Inflammatory macrophage treated with lipopolysaccharide for 1 hour (primary cell): ENCODE measurements at regions not wholly inside any gene's neighbourhood (a gene's known extent, or its start where the extent isn't known, plus 50 kb on each side); places are given as distances from the start of the nearest gene placed in this dataset.
"Not testable (repeated sequence)": the region's sequence is repeated elsewhere in the genome, so short reads cannot be mapped to it uniquely, and the experiment has no call there.

ENCODE experiments used
- DNase-seq, 2 donors: peaks; one replicate each; pipeline ENCODE4 v3.0.0-alpha.2; 2020 to 2022

- no peak for DNase-seq
These were observed 456.3 kb downstream of the HINT1 start for GRCh38 chr5:130708754-130709153.

GRCh38 chr5:130706696-130707095 is 458.4 kb downstream of the HINT1 start:
- DNase-seq = no peak

- no peak for DNase-seq
These were observed 459.7 kb downstream of the HINT1 start for GRCh38 chr5:130705368-130705767.

GRCh38 chr5:130693509-130693908 is 471.5 kb downstream of the HINT1 start:
- DNase-seq = no peak

DNA sequence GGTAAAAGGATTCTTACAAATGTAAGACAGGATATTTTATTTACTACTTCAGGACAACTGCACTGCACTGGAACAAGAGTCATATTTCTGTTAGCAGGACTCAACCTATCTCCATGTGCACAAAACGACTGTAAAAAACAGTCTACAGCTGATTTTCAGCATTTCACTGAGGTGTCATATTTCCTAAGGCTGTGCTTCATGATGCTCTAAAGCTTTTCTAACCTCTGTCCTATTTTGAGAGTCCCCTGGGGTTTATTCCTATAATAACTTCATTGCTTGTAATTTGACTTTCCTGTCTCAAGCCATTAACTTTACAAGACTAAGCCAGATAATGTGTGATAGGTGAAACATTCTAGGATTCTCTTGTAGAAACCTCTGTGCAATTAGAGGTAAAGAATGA is 472.3 kb downstream of the HINT1 start:
- DNase-seq = no peak

DNA sequence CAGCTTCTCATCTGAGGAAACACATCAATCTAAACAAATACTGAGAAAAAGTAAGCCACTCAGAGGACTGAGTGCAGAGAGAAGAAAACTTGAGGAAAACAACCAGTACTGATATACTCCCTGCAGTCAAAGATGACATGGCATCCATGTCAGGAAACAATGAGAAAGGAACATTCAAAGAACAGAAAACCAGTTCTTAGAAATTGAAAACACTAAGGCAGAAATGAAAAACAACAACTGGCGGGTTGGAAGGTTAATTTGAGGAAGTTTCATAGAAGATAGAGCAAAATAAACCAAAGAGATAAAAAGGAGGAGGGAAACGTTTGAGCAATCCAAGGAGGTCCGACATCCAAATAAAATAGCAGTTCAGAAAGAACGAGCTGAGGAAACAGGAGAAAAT is 475.2 kb downstream of the HINT1 start:
- no peak for DNase-seq

DNA sequence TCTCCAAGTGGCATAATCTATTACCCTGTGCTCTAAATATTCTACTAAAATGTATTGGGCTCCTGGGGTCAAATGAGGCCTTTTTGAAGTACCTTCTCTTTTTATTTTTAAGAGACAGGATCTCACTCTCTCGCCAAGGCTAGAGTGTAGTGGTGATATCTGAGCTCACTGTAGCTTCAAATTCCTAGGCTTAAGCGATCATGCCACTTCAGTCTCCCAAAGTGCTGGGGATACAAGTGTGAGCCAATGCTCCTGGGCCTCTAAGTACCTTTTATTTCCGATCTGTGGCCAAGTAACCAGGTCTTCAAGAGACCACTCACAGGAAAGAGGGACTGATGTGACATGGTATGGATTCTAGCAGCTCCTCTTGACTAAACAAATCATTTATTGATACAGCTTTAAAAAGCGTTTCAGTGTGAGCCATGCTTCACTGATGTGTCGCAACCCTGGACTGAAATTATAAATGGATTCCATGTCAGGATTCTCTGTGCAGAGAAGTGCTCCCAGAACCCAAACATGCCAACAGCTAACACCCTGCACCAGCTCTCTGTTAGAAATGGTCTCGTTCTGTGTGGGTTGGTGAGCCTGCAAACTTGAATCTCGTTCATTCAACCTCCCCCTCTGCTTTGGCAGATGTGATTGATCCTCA is 477.8 kb downstream of the HINT1 start:
- no peak for DNase-seq

DNA sequence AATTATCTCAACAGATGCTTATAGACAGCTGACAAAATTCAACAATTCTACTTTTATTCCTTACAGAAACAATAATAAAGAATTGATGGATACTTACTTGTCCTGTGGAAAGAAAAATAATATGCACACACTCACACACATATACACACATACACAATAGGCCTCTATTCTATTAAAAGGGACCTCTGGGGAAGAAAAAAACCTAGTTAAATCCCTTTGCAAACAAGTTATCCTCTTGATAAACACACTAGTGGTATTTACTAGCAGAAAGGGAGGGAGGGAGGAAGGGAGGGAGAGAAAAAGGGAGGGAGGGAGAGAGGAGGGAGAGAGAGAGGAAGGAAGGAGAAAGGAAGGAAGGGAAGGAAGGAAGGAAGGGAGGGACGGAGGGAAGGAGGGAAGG is 486.4 kb downstream of the HINT1 start:
- DNase-seq = no peak

DNA sequence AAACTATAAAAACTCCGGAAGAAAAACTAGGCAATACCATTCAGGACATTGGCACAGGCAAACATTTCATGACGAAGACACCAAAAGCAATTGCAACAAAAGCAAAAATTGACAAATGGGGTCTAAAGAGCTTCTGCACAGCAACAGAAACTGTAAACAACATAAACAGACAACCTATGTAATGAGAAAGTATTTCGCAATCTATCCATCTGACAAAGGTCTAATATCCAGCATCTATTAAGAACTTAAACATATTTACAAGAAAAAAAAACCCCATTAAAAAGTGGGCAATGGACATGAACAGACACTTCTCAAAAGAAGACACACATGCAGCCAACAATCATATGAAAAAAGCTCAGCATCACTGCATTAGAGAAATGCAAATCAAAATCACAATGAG is 498.6 kb downstream of the HINT1 start:
- no peak for DNase-seq

DNA sequence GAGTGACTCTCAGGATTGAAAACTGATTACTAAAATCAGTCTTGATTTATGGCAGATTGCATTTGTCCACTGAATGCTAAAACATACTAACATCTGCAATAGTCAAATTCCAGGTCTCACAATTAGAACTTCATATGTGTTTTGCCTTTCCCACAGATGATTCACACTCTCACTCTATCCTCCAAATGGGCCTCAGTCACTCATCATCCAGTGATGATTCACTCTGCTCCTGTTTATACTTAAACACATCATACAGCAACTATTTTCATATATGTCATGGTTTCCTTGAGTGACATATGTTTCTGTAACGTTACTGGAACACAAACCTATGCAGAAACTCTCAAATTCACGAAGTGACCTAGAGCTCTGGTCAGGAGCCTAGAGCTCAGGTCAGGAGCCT is 512.9 kb downstream of the HINT1 start:
- DNase-seq = no peak

DNA sequence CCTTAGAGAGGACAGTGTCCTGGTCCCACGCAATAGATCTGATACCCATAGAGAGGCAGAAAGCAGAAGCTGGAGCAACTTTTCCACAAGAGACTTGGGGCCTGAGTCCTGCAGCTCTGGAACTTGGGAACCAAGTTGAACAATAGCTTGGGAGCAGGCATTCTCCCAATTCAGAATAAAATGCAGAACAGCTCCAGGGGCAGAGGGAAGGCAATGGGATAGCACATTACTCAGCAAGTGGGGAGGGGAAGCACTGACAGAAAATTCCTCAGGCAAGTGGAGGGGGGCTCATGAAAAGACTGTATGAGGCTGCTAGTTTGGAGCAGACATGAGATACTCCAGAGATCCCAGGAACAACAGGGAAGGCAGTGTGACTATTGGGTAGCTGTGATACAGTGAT is 513.6 kb downstream of the HINT1 start:
- no peak for DNase-seq

DNA sequence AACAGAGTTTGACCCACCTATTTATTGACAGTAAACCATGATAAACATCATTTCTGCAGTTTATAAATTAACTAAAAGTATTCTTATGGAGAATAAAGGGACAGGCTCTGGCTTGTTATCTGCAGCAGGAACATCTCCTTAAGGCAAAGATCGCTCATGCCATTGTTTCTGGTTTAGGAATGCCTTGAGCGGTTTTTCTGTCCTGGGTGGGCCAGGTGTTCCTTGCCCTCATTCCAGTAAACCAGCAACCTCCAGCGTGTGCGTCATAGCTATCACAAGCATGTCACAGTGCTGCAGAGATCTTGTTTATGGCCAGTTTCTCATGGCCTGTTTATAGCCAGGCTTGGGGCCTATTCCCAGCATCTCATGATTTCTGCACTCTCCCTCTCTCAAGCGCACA is 521.7 kb downstream of the HINT1 start:
- no peak for DNase-seq

DNA sequence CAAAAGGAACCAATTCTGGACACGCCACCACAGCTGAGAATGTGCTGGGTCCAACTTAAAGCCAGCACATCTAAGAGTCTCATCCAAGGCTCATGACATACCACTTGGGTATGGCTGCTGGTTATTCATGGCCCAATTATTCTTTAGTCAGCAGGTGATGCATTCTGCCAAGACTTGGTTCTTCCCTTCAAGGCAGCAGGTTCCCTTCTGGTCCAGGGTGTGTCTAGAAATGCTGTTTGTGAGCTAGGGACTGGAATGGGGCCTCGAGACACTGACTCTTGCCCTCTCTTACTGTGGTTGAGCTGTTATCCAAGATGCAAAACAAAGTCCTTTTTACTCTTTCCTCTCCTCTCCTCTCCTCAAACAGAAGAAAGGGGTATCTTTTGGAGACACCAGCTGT is 522.6 kb downstream of the HINT1 start:
- DNase-seq = no peak

- DNase-seq = no peak
These were observed 537.9 kb downstream of the HINT1 start for GRCh38 chr5:130627145-130627544.

DNA sequence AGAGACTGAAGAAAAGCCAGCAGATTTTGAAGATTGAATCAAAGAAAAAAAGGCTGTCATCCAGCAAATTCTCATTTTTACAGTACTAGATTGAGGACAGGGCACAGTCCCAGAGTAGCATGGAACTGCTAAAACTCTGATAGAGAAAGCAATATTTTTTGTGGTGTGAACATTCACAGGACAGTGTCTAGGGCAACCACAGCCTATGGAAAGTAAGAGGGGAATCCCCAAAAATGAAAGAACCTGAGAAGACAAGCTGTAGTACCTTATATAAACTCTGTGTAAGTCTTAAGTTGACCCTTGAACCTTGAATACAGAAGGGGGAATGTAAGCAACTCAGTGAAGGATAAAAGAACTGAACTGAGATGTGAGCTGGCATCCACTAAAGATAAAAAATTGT is 540.3 kb downstream of the HINT1 start:
- no peak for DNase-seq

GRCh38 chr5:130616161-130616560 is 548.9 kb downstream of the HINT1 start:
- DNase-seq = no peak

DNA sequence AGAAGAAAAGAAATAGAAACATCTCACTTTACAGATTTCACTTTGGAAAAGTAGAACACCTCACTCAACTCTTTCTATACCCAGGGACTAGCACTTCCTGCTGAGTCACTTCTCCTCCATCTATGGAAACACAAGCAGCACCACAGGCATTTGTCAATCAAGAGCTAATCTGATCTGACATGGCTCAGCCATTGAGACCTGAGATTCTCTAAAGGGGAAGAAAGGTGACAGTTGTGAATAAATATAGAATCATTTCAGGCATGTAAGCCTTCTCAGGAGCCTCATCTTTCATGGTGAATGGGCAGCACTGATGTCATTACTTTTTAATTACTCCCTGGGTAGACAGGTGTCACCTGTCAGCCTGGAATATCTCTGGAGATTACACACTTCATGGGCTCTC is 559.8 kb downstream of the HINT1 start:
- no peak for DNase-seq

DNA sequence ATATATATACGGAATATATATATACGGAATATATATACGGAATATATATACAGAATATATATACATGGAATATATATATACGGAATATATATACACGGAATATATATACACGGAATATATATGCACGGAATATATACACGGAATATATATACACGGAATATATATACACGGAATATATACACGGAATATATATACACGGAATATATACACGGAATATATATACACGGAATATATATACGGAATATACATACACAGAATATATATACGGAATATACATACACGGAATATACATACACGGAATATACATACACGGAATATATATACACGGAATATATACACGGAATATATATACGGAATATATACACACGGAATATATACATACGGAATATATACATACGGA is 568.4 kb downstream of the HINT1 start:
- not testable (repeated sequence) for DNase-seq

DNA sequence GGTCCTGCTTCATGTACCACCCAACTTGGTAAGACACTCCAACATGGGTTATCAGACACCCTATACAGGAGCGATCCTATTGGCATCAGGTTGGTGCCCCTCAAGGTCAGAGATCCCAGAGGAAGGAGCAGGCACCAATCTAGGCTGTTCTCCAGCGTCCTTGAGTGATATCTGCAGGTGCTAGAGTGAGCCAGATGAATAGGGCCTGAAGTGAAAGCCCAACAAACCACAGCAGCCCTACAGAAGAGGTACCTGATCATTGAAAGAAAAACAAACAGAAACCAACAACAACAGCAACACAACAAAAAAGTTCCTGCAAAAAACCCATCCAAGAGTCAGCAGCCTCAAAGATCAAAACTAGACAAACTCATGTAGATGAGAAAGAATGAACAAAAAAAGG is 584.8 kb downstream of the HINT1 start:
- DNase-seq = no peak

- no peak for DNase-seq
These were observed 586.7 kb downstream of the HINT1 start for GRCh38 chr5:130578354-130578753.

DNA sequence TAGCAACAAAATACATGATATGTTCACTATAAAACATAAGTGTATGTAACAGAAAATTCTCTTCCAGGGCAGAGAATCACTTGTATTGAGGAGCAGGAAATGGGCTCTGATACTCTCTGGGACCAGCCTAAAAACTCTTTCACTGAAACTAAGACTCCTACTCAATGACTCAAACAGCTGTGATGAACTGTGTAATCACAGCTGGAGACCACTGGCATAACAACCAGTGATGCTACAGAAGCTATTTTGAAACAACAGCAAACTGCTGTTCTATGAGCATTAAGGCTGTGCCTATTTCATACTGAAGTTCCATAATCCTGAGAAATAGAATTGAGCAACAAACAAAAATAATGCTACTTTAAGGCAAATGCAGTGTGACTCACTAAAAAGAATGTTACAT is 594.0 kb downstream of the HINT1 start:
- DNase-seq = no peak

GRCh38 chr5:130568791-130569190 is 596.3 kb downstream of the HINT1 start:
- no peak for DNase-seq

- DNase-seq = no peak
These were observed 609.6 kb downstream of the HINT1 start for GRCh38 chr5:130555429-130555828.

DNA sequence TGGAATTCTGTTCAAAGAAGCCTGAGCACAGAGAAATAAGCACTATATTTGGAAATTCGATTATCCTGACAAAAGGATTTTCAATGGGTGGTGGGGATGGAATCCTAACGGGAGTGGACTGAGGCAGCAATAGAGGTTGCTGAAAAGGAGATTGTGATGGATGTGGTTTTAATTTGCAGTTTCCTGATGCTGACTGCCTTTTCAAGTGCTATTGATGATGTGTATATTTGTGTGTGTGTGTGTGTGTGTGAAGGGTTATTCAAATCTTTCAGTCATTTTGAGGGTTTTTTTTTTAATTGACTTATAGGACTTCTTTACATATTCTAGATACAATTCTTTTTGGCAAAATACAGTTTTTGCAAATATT is 614.5 kb downstream of the HINT1 start:
- no peak for DNase-seq

DNA sequence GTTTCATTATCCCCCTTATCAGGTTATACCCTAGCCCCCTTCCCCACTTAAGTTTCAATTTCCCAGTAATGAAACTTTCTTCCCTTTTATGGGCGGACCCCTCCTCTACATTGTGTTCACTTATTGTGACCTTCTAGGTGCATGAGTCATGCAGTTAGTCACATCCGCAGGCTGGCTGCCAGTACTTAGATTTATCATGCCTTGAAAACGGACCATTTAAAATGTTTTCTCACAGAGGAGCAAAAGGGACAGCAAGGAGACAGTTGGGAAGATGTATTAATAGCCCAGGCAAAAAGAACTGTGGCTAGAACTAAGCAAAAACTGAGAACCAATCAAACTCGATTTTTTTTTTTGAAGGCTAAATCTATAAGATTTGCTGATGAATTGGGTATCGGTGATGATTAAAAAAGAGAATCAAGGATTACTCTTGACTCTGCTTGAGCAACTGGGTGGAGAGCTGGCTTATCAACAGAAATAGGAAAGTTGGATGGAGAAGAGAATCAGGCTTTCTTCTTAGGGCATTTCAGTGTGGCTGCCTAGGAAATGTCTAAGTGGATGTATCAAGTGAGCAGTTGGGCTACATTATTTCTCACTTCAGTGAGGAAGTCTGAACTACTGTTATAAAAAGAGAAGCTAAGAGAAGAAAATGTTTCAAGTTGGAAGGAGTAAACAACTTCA is 615.0 kb downstream of the HINT1 start:
- no peak for DNase-seq
